Neural progenitor cell (in vitro differentiated cells): ENCODE measurements at regions not wholly inside any gene's neighbourhood (a gene's known extent, or its start where the extent isn't known, plus 50 kb on each side); places are given as distances from the start of the nearest gene placed in this dataset. TPM values are rescaled to one million over a fixed set of nuclear protein-coding genes. Genes with fewer than 3 reads are reported as not detected.

ENCODE experiments used
- small RNA-seq: library from RNA; depleted of rRNA; stranded (forward); fragments of <200 nt; gene quantifications from one replicate; pipeline ENCODE3, GENCODE V24; 2015

Small RNA genes lying in the stretch of these regions (small RNA-seq; reads per million reads assigned to genes)
- gene RNU6-551P = not detected
